Stimulated activated CD4-positive, alpha-beta T cell treated with anti-CD3 and anti-CD28 coated beads, Interleukin-2, amount 100 ng/mL, for 24 hours (primary cell): ENCODE measurements at regions not wholly inside any gene's neighbourhood (a gene's known extent, or its start where the extent isn't known, plus 50 kb on each side); places are given as distances from the start of the nearest gene placed in this dataset.

ENCODE experiments used
- DNase-seq, 2 donors: peaks; one replicate each; pipeline ENCODE4 v3.0.0-alpha.2; 2020

- no peak for DNase-seq
Observed at GRCh38 chr13:79081942-79082341, 324.1 kb downstream of the RBM26 start.

DNA sequence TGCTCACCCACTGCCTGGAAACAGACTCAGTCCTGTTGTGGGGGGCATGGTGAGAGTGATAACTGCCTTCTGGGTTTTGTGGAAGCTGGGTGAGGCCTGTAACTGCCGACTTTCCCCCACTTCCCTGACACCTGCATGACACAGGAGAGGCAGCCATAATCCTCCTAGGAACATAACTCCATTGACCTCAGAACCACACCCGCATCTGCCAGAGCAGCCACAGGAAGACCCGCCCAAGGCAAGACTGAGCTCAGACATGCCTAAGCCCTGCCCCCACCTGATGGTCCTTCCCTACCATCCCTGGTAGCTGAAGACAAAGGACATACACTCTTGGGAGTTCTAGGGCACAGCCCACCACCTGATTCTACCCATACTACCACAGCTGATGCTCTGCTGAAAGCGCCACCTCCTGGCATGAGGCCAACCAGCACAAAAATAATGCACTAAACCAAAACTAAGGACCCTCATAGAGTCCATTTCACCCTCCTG, 326.7 kb downstream of the RBM26 start:
- no peak for DNase-seq

DNA sequence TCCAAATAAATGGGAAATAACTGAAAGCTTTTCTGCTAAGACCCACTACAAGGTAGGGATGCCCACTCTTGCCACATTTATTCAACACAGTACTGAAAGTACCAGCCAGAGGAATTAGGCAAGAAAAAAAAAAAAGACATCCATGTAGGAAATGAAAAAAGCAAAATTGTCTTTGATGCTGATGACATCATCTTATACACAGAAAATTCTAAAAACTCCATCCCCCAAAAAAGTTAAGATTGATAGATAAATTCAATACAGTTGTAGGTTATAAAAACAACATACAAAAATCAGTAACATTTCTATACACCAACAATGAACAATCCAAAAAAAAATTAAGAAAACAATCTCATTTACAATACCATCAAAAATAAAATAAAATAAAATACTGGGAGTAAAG, 330.4 kb downstream of the RBM26 start:
- DNase-seq = no peak

DNA sequence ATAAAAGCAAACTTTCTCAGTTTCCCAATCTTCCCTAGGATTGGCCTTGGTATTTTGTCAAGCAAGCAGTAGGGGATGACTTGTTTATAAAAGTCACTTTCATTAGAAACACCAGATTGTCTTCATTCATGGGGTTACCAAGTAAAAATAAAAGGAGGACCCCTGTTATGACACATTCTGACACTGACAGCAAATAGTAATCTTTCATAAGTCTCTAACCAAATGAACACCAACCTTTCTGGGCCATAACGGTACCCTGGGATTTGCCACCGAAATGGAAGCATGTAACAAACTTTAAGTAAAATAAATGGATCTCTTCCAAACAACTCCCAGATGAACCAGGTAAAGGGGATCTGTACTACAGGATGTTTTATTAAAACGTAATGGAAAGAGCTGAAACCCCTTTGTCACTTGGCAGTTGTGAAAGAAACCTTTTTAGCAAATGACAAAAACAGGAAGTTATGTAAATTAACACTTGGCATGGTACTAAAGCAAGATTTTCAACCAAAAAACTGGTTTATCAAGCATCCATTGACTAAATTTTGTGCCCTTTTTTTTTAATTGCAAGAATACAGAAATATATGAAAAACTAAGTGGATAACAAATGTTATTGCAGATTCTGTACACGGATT, 335.6 kb downstream of the RBM26 start:
- DNase-seq = no peak

- DNase-seq = no peak
Observed at GRCh38 chr13:79062291-79062690, 343.8 kb downstream of the RBM26 start.

GRCh38 chr13:79060216-79060615, 345.8 kb downstream of the RBM26 start:
- no peak for DNase-seq

DNA sequence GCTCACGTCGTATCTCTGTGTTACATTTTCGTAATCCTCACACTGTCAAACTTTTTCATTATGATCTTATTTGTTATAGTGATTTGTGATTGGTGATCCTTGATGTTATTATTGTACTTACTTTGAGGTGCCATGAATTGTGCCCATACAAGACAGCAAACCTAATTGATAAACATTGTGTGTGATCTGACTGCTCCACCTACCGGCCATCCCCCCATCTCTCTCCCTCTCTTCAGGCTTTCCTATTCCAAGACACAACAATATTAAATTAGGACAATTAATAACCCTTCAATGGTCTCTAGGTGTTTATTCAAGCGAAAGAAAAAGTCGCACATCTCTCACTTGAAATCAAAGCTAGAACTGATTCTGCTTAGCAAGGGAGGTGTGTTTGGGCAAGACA, 349.3 kb downstream of the RBM26 start:
- DNase-seq = no peak

GRCh38 chr13:79051472-79051871, 354.6 kb downstream of the RBM26 start:
- DNase-seq = no peak

DNA sequence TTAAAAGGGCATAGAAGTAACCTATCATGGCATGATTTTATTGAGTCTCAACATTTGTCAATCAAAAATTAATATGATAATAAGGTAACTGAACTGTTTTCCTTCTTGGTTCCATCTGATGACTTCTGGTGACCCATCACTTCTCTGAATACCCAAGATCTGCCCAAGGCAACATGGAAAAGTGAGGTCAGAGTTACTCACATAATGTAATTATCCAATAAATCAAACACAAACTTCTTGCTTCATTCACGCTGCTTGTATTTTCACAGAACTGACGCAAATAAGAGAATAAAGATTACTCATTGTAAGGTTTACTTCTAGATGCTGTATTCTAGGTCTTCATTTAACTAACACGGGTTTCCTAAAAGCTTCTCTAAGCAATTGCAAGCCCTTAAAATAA, 361.6 kb downstream of the RBM26 start:
- DNase-seq = no peak

DNA sequence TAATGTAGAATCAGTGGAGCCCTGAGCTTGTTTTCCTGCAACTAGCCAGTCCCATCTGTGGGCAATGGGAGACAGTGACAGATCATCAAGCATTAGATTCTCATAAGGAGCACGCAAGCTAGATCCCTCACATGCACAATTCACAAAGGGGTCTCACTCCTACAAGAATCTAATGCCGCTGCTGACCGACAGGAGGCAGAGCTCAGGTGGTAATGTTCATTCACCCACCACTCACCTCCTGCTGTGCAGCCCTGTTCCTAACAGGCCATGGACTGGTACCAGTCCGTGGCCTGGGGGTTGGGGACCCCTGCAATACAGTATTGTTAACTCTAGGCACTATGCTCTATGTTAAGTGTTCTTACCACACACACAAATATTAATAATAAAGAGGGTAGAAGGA, 362.8 kb downstream of the RBM26 start:
- DNase-seq = no peak

DNA sequence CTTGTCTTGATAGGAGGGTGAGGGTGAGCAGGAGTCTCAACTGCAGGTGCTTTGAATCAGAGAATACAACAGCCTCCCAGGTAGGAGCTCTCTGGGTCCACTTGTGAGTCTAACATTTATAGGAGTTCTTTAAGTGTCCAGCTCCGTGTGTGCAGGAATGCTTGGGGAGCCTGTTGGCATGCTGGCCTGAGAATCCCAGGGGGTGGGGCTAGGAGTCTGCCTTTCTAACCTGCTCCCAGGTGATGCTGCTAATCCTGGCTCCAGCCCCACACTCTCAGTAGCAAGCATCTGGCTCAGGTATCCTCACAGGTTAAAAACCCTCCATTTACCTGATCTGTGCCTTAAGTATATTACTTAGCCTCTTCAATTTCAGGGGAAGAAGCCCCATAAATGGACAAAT, 368.9 kb downstream of the RBM26 start:
- no peak for DNase-seq

- no peak for DNase-seq
Observed at GRCh38 chr13:79034341-79034740, 371.7 kb downstream of the RBM26 start.

DNA sequence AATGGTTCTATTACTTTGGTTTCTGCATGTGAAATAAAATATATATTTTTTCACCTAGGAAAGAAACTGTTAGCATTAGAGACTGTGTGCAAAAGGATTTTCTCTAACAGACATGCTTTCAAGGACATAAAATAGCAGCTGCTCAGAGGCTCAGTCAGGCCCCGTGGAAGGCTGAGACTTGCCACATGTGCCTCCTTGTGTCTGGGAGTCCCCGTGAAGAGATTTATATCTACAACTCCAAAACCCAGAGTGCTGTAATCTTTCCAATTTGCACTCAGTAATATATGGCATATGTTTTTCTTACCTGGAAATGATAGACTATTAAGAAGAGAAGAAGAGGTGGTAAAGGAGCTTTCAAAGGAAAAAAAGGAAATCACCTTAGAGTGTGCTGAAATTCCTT, 371.6 kb upstream of the OBI1 start:
- no peak for DNase-seq

DNA sequence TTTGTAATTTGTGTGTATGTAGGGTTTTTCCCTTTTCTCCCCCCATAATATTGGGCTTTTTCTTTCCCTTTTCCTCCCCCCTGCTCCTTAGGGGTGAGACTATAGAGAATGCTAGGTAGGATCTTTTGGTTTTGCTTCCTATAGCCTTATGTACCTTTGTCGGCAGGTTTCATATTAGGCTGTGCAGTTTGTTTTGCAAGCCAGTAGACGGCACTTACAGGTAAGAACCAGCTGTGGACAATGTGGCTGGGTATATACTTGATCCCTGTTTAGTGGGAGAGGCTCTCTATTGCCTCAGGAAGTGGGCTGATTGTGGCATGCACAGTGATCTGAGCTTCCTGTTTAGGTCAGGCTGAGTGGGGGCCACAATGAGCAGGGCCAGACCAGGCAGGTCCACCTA, 359.2 kb upstream of the OBI1 start:
- no peak for DNase-seq

- no peak for DNase-seq
Observed at GRCh38 chr13:79011179-79011578, 352.2 kb upstream of the OBI1 start.

- DNase-seq = no peak
Observed at GRCh38 chr13:79003989-79004898, 345.3 kb upstream of the OBI1 start.

GRCh38 chr13:78999494-78999893, 340.5 kb upstream of the OBI1 start:
- no peak for DNase-seq

GRCh38 chr13:78998630-78999315, 339.8 kb upstream of the OBI1 start:
- DNase-seq = no peak

DNA sequence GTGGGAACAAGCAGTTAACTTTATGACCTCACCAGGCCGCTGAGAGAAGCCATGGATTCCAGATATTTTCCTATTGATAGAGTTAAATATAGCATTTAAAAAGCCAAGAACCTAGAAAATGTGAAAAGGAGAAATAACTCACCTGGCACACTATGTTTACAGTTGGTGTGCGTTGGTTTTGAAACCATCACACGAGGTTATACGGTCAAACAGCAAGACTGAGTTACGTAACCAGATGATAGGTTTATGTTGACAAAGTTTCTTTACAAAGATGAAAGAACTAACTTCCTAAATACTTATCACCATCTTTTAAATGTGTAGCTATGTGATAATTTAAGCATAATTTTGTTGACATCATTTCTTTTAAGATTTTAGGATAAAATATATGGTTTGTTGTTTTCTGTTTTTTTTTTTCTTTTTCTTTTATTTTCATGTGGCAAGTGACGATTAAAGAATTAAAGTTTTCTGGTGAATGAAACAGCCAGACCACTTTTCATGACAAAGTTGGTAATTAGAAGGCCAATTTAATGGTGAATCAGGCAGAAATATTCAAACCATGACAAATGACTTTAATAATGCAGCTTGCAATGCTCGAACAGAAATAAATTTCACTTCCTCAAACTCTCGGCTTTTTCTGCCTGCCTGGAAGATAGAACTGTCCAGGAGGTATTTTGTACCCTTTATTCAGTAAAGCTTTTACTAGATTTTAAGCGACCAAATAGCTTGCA, 339.1 kb upstream of the OBI1 start:
- no peak for DNase-seq

DNA sequence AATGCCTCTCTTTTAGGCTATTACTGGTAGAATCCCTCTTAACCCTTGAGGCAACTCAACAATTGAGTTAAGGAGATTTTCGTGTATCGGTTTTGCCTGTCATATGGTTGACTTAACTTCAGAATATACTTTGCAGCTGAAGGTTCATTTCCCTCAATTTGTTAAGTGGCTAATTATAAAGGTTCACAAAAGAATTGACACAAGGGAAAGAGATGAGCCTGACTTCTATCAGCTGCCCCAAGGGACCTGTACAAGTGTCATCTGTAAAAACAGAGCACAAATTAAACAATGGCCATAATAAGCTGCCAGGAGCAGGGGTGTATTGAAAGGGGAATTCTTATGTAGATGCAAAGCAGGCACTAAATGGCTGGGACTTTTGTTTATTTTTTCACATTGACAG, 334.8 kb upstream of the OBI1 start:
- no peak for DNase-seq

GRCh38 chr13:78981913-78982312, 323.0 kb upstream of the OBI1 start:
- DNase-seq = no peak

DNA sequence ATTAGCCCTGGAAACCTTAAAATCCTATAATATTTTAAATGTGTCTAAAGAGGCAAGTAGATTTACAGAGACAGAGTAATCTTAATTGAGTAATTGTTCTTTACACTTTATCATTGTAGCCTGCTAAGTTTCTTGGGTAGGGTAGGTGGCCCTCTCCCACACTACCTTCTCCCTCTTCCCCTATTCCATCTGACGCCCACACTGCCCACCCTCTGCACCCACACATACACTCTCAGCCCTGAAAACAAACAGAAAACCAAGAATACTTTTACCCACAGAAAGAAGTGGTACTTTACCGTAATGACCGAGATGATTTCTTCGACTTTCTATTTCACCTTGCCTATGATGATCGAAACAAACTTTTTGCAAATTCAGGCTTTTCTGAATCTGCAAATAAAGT, 320.4 kb upstream of the OBI1 start:
- no peak for DNase-seq

GRCh38 chr13:78978381-78978998, 319.5 kb upstream of the OBI1 start:
- DNase-seq = peak; percentile 6 to 46
